HCT116 (cell line): ENCODE measurements at regions not wholly inside any gene's neighbourhood (a gene's known extent, or its start where the extent isn't known, plus 50 kb on each side); places are given as distances from the start of the nearest gene placed in this dataset.

Source experiments
- ATAC-seq: fragments of 200-7000 bp; cut with Tn5 transposase; 2 replicates; pipeline ENCODE4 v1.9.1; 2020; ENCODE audit warnings: mild to moderate bottlenecking, moderate library complexity
- BruUV-seq: library from RNA; stranded (reverse); fragments of 400-500 nt; replicated peaks from 2 replicates; lab custom pipeline; 2021; lab: Mats Ljungman, UMichigan
- CTCF ChIA-PET: fragments of 300-600 bp; sonication (Branson Sonifier 250); formaldehyde crosslinking; loops from one replicate; lab custom pipeline; 2021; ENCODE audit warnings: antibody characterized with exemption; lab: Charles Lee
- POLR2A ChIA-PET: fragments of 300-600, 350-600 bp; sonication (Branson Sonifier 250); formaldehyde crosslinking; loops from one replicate; lab custom pipeline; 2021; ENCODE audit warnings: antibody characterized with exemption; lab: Charles Lee
- RAD21 ChIA-PET, 2 experiments: fragments of 300-600 bp; sonication (Branson Sonifier 250); formaldehyde crosslinking; loops; one replicate each; lab custom pipeline; 2023; ENCODE audit warnings: low total read pairs in 2 of 2; ENCODE audit not compliant: uncharacterized antibody in 2 of 2, unreplicated experiment in 2 of 2, low non-redundant PET in 1 of 2; lab: Charles Lee
- DNase-seq: peaks from one replicate; pipeline ENCODE4 v3.0.0-alpha.2; 2010; ENCODE audit warnings: low read depth, low spot score
- H2AFZ ChIP-seq: fragments of 200-600 bp; shearing (Covaris generic), sonication (generic); 2 replicates; pipeline ENCODE4 v1.6.1; 2017; ENCODE audit warnings: low read depth, mixed run types, mixed read lengths, antibody characterized with exemption, low read length; ENCODE audit not compliant: poor library complexity, severe bottlenecking
- H3K27ac ChIP-seq: 2 replicates; pipeline ENCODE4 v1.5.1; 2012; ENCODE audit warnings: low read depth, low read length
- H3K27me3 ChIP-seq: fragments of 200-600 bp; sonication (generic); 2 replicates; pipeline ENCODE4 v1.6.1; 2016; ENCODE audit warnings: mixed run types, low read length, mixed read lengths; ENCODE audit not compliant: insufficient read depth
- H3K36me3 ChIP-seq, 2 experiments: fragments of 200-500 bp in 1 of 2; fragments of 200-600 bp in 1 of 2; sonication (Bioruptor generic) in 1 of 2; sonication (generic) in 1 of 2; 2 replicates each; pipeline versions ENCODE4 v1.5.1 to v1.6.1; 2014 to 2016; ENCODE audit warnings: low read length in 2 of 2, inconsistent platforms in 1 of 2, mixed read lengths in 1 of 2, mixed run types in 1 of 2; ENCODE audit not compliant: insufficient read depth in 2 of 2, control insufficient read depth in 1 of 2
- H3K4me1 ChIP-seq, 2 experiments: fragments of 200-600 bp in 1 of 2; sonication (generic) in 1 of 2; 2 replicates each; pipeline versions ENCODE4 v1.5.1 to v1.6.1; 2012 to 2017; ENCODE audit warnings: low read length in 2 of 2, inconsistent platforms in 1 of 2, mild to moderate bottlenecking in 1 of 2, mixed read lengths in 1 of 2, mixed run types in 1 of 2, moderate library complexity in 1 of 2; ENCODE audit not compliant: insufficient read depth in 2 of 2, control insufficient read depth in 1 of 2
- H3K4me2 ChIP-seq: fragments of 200-600 bp; sonication (generic); 2 replicates; pipeline ENCODE4 v1.6.1; 2017; ENCODE audit warnings: mixed run types, low read length, mixed read lengths
- H3K4me3 ChIP-seq, 2 experiments: fragments of 200-600 bp in 1 of 2; sonication (generic) in 1 of 2; replicated peaks in 1 of 2; 2 replicates each; pipeline ENCODE4 v1.5.1; 2011 to 2016; ENCODE audit warnings: low read length in 2 of 2, control low read depth in 1 of 2, low read depth in 1 of 2, mild to moderate bottlenecking in 1 of 2, mixed read lengths in 1 of 2, mixed run types in 1 of 2
- H3K79me2 ChIP-seq: fragments of 200-600 bp; sonication (generic); 2 replicates; pipeline ENCODE4 v1.6.1; 2017; ENCODE audit warnings: mild to moderate bottlenecking, mixed run types, low read length, moderate library complexity, mixed read lengths; ENCODE audit not compliant: insufficient read depth
- H3K9ac ChIP-seq: fragments of 200-600 bp; sonication (generic); 2 replicates; pipeline ENCODE4 v1.6.1; 2016; ENCODE audit warnings: low read length, mixed read lengths
- H3K9me2 ChIP-seq: fragments of 200-600 bp; sonication (generic), shearing (Covaris generic); 2 replicates; pipeline ENCODE4 v1.6.1; 2017; ENCODE audit warnings: mixed run types, mild to moderate bottlenecking, moderate library complexity; ENCODE audit not compliant: insufficient read depth
- H3K9me3 ChIP-seq, 2 experiments: fragments of 200-500 bp in 1 of 2; fragments of 200-600 bp in 1 of 2; sonication (Bioruptor generic) in 1 of 2; sonication (generic) in 1 of 2; 2 replicates each; pipeline ENCODE4 v1.6.1; 2014 to 2017; ENCODE audit warnings: low read length in 2 of 2, mixed read lengths in 2 of 2, inconsistent platforms in 1 of 2, low read depth in 1 of 2, mild to moderate bottlenecking in 1 of 2, mixed run types in 1 of 2, moderate library complexity in 1 of 2; ENCODE audit not compliant: control insufficient read depth in 1 of 2, insufficient read depth in 1 of 2
- H4K20me1 ChIP-seq: fragments of 200-600 bp; sonication (generic), shearing (Covaris generic); 2 replicates; pipeline ENCODE4 v1.6.1; 2017; ENCODE audit warnings: mixed run types, mild to moderate bottlenecking, moderate library complexity; ENCODE audit not compliant: insufficient read depth
- CBX3 ChIP-seq: IDR thresholded peaks from 2 replicates; pipeline ENCODE4 v1.6.1; 2012; ENCODE audit warnings: low read depth
- EGR1 ChIP-seq: IDR thresholded peaks from 2 replicates; pipeline ENCODE4 v1.6.1; 2012; ENCODE audit warnings: low read depth
- EZH2 ChIP-seq: fragments of 200-600 bp; sonication (generic); IDR thresholded peaks from 2 replicates; pipeline ENCODE4 v1.6.1; 2017; ENCODE audit warnings: antibody characterized with exemption, mixed run types
- EZH2phosphoT487 ChIP-seq: fragments of 200-600 bp; IDR thresholded peaks from 2 replicates; pipeline ENCODE4 v1.6.1; 2018; ENCODE audit warnings: antibody characterized with exemption, borderline replicate concordance
- JUND ChIP-seq: IDR thresholded peaks from 2 replicates; pipeline ENCODE4 v1.6.1; 2012
- POLR2A ChIP-seq: IDR thresholded peaks from 2 replicates; pipeline ENCODE4 v1.7.0; 2011; ENCODE audit warnings: borderline replicate concordance; ENCODE audit not compliant: insufficient read depth, insufficient read length; ENCODE audit errors: extremely low read depth
- RAD21 ChIP-seq: IDR thresholded peaks from 2 replicates; pipeline ENCODE4 v1.6.1; 2012; ENCODE audit warnings: low read depth, mild to moderate bottlenecking
- SIN3A ChIP-seq: IDR thresholded peaks from 2 replicates; pipeline ENCODE4 v1.6.1; 2012; ENCODE audit warnings: low read depth
- SP1 ChIP-seq: IDR thresholded peaks from 2 replicates; pipeline ENCODE4 v1.6.1; 2012; ENCODE audit warnings: low read depth
- TCF7L2 ChIP-seq: IDR thresholded peaks from 2 replicates; pipeline ENCODE4 v1.7.0; 2011; ENCODE audit warnings: borderline replicate concordance, inconsistent platforms; ENCODE audit not compliant: insufficient read depth, insufficient read length; ENCODE audit errors: extremely low read depth
- intact Hi-C: fragments of 100-400 bp; cut with micrococcal nuclease; formaldehyde crosslinking; loops from 2 replicates; pipeline ENCODE4 v1.10.0; 2022
- TF ChIP-seq, protein P1 (sequence below): IDR thresholded peaks from 2 replicates; pipeline ENCODE4 v1.6.1; 2012
- TF ChIP-seq, protein P2 (sequence below): IDR thresholded peaks from 2 replicates; pipeline ENCODE4 v1.6.1; 2012
- TF ChIP-seq, protein P3 (sequence below): IDR thresholded peaks from 2 replicates; pipeline ENCODE4 v1.6.1; 2011; ENCODE audit warnings: mild to moderate bottlenecking, low read length, moderate library complexity; ENCODE audit not compliant: insufficient replicate concordance; ENCODE audit errors: extremely low read depth

DNA sequence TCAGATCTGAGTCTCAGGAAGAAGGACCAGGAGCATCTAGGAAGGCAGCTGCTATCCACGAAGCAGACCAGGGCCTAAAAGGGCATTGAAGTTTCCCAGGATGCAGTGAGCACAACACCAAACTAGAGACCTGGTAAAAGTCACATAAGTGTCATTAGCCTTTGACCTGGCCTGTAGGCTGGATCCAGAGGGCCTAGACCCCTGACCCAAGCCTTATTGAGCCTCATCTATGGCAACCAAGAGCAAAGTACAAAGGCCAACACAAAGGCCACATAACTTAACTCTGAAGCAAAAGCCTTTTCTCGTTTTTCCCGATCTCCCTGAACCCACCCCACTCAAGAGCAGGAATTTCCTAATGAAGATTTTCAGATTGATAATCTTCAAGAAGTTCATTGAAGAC is 127.3 kb upstream of the SRD5A2 start:
- RAD21 ChIA-PET = no interaction called here

DNA sequence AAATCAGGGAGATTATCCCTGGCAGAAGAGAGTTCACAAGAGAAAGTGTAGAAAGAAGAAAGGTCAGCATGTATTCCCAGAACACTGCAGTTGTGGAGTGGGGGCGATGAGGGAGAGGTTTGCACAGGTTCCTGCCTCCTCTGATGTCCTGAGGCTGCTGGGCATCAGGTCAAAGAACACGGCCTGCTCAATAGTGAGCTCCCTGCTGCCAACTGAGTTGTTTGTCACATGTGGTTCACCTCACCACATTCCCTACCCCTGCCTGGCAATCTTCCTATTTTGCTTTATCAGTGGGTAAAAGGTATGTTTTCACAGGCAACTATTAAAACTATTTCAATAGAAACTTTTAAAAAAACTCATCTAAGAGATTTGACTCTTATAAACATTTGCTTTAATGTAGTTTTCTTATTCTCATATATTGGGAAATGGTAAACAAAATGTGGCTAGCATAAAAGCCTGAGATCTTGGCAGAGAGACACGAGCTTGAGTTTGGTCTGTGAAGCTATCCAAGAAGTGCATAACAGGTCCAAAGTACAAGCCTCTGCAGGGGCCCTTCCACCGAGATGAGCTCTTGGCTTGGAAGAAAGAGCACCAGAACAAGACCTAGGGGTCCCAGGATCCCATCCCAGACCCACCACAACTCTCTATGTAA is 123.9 kb upstream of the SRD5A2 start:
- Histone ChIP-seq H3K27ac (no peak overlapping the region), H3K4me3 (no peak overlapping the region), H4K20me1 (no peaks in the 10 kb centered on the region), H3K36me3 (no peaks in the 10 kb centered on the region), H3K9ac (no peak overlapping the region), H3K79me2 (no peaks in the 10 kb centered on the region), H2AFZ (no peak overlapping the region), H3K27me3 (no peaks in the 10 kb centered on the region), H3K4me1 (no peaks in the 10 kb centered on the region), H3K9me3 (no peaks in the 10 kb centered on the region), H3K4me2 (no peak overlapping the region), H3K9me2 (no peaks in the 10 kb centered on the region)
- ChIA-PET RAD21 (no interaction called here), CTCF (no interaction called here), POLR2A (no interaction called here)
- DNase-seq (no peak), ATAC-seq (no peak)
- no peak for TF ChIP-seq POLR2A
- TF ChIP-seq, protein P1, sequence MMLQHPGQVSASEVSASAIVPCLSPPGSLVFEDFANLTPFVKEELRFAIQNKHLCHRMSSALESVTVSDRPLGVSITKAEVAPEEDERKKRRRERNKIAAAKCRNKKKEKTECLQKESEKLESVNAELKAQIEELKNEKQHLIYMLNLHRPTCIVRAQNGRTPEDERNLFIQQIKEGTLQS = no peak
- TF ChIP-seq EGR1 = no peak
- TF ChIP-seq, protein P2, sequence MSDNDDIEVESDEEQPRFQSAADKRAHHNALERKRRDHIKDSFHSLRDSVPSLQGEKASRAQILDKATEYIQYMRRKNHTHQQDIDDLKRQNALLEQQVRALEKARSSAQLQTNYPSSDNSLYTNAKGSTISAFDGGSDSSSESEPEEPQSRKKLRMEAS = no peak
- TF ChIP-seq EZH2 = no peak
- no peak for TF ChIP-seq SIN3A
- no peak for TF ChIP-seq RAD21
- no peak for TF ChIP-seq SP1
- TF ChIP-seq TCF7L2 = no peak
- TF ChIP-seq CBX3 = no peak
- no peak for TF ChIP-seq EZH2phosphoT487
- no peak for TF ChIP-seq JUND
- TF ChIP-seq, protein P3, sequence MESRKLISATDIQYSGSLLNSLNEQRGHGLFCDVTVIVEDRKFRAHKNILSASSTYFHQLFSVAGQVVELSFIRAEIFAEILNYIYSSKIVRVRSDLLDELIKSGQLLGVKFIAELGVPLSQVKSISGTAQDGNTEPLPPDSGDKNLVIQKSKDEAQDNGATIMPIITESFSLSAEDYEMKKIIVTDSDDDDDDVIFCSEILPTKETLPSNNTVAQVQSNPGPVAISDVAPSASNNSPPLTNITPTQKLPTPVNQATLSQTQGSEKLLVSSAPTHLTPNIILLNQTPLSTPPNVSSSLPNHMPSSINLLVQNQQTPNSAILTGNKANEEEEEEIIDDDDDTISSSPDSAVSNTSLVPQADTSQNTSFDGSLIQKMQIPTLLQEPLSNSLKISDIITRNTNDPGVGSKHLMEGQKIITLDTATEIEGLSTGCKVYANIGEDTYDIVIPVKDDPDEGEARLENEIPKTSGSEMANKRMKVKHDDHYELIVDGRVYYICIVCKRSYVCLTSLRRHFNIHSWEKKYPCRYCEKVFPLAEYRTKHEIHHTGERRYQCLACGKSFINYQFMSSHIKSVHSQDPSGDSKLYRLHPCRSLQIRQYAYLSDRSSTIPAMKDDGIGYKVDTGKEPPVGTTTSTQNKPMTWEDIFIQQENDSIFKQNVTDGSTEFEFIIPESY = no peak
- intact Hi-C loops = no loop called here
- BruUV-seq = no TSS peak

More for the DNA sequence above, 127.3 kb upstream of the SRD5A2 start:
- CTCF ChIA-PET = no interaction called here
- H4K20me1 ChIP-seq = no peaks in the 10 kb centered on the region
- no peaks in the 10 kb centered on the region for H3K9me2 ChIP-seq
- no peak for TF ChIP-seq RAD21
- no TSS peak for BruUV-seq
- intact Hi-C loops = no loop called here
- no peaks in the 10 kb centered on the region for H3K27me3 ChIP-seq
- no peak overlapping the region for H3K4me2 ChIP-seq
- H3K9ac ChIP-seq = no peak overlapping the region
- H3K4me3 ChIP-seq = no peak overlapping the region
- no peak for DNase-seq
- H3K4me1 ChIP-seq = no peaks in the 10 kb centered on the region
- no peaks in the 10 kb centered on the region for H3K9me3 ChIP-seq
- POLR2A ChIA-PET = no interaction called here
- no peak overlapping the region for H3K27ac ChIP-seq
- H3K79me2 ChIP-seq = no peaks in the 10 kb centered on the region
- no peak overlapping the region for H2AFZ ChIP-seq
- ATAC-seq = no peak
- H3K36me3 ChIP-seq = no peaks in the 10 kb centered on the region
